C4-2B (cell line): ENCODE measurements at regions not wholly inside any gene's neighbourhood (a gene's known extent, or its start where the extent isn't known, plus 50 kb on each side); places are given as distances from the start of the nearest gene placed in this dataset.

Source experiments
- ZFX ChIP-seq: fragments of 450-650 bp; IDR thresholded peaks from 2 replicates; pipeline ENCODE4 v1.6.1; 2017
- TF ChIP-seq, protein P1 (sequence below): fragments of 450-650 bp; conservative IDR thresholded peaks from 2 replicates; pipeline ENCODE4 v1.5.1; 2017; ENCODE audit warnings: mild to moderate bottlenecking

DNA sequence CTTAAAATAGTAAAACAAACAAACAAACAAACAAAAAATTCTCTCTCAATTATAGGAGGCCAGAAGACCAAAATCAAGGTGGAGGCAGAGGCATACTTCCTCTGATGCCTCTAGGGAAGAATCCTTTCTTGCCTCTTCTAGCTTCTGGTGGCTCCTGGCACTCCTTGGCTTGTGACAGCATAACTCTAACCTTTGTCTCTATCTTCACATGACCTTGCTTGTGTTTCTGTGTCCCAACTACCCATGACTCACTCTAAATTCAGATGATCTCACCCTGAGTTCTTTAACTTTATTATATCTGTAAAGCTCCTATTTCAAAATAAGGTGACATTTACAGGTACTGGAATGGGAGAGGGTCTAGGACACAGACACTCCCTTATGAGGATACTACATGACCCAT, 88.3 kb upstream of the ANTXRL start:
- TF ChIP-seq, protein P1, sequence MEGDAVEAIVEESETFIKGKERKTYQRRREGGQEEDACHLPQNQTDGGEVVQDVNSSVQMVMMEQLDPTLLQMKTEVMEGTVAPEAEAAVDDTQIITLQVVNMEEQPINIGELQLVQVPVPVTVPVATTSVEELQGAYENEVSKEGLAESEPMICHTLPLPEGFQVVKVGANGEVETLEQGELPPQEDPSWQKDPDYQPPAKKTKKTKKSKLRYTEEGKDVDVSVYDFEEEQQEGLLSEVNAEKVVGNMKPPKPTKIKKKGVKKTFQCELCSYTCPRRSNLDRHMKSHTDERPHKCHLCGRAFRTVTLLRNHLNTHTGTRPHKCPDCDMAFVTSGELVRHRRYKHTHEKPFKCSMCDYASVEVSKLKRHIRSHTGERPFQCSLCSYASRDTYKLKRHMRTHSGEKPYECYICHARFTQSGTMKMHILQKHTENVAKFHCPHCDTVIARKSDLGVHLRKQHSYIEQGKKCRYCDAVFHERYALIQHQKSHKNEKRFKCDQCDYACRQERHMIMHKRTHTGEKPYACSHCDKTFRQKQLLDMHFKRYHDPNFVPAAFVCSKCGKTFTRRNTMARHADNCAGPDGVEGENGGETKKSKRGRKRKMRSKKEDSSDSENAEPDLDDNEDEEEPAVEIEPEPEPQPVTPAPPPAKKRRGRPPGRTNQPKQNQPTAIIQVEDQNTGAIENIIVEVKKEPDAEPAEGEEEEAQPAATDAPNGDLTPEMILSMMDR: no peak
- TF ChIP-seq ZFX: no peak
